ENCODE measurements at regions not wholly inside any gene's neighbourhood (a gene's known extent, or its start where the extent isn't known, plus 50 kb on each side); places are given as distances from the start of the nearest gene placed in this dataset.

DNA sequence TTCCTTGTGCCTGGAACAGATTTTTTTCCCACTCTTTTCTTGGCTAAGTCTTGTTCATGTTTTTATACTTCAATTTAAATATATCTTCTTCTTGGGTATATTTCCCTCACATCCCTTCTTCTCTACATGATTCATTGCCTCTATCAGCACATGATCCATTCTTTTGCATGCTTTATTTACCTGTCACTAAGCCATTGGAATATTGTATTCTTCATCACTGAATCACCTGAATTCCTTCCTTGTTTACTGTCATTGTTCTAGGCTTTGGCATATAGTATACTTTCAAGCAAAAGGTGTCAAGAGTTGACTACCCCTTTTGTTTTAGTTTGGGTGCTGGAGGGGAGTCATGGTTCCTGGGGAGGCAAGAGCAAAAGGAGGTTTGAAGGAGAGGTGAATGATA is 464.5 kb upstream of the LRRC7 start:
- DNase-seq (no peak), ATAC-seq (no peak)
- Histone ChIP-seq H3K36me3 (no peaks in the 10 kb centered on the region), H3K4me1 (peaks cover 0 to 5% (median 0%) of the 10 kb centered on the region in 9 donors), H3K4me3 (no peak overlapping the region), H3K9me3 (peaks cover 0 to 25% (median 0%) of the 10 kb centered on the region in 11 donors), H3K27ac (no peak overlapping the region), H3K27me3 (no peaks in the 10 kb centered on the region)
- TF ChIP-seq CTCF (IDR thresholded peaks at IDR 0.05): no peak
- intact Hi-C loops (cut with DNase I): no loop called here

DNA sequence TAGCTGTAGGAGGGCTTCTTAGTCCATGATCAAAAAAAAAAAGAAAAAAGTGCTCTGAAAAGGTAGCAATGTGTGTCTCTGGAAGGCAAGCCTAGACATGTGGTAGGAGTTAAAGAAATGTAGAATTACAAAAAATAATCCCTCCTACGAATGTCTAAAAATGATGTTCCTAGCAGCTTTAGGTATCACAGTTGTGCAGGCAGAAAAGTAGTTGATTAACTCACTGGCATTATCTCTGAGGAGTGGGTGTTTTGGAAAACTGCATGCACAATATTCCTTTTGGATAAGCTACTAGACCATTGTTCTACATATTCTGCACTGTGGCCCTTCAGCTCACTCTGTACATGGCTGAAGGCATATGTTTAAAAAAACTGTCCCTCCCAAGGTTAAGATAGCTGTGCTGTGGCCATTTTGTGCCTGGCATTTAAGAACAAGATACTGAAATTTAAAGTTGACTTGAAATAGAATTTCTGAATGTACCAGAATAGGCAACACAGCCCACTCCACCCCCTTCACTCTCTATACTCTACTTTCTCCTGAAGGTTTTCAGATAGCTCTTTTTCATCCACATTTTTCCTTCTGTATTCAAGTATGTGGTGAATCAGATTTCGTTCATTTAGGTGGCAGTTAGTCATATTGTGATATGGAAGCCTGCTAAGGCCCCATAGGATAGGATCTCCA is 463.9 kb upstream of the LRRC7 start:
- no peak for DNase-seq
- 67 to 73% methylated on average over 2 of the region's 2 CpGs for WGBS, 2 donors
- Histone ChIP-seq H3K36me3 (no peaks in the 10 kb centered on the region), H3K4me3 (no peak overlapping the region), H3K4me1 (peaks cover 0 to 5% (median 0%) of the 10 kb centered on the region in 9 donors), H3K9me3 (peaks cover 0 to 25% (median 0%) of the 10 kb centered on the region in 11 donors), H3K27ac (no peak overlapping the region), H3K27me3 (no peaks in the 10 kb centered on the region)
- TF ChIP-seq CTCF (IDR thresholded peaks at IDR 0.05): no peak
- no peak for ATAC-seq
- intact Hi-C loops (cut with DNase I): no loop called here

GRCh38 chr1:69104894-69105293 is 462.8 kb upstream of the LRRC7 start:
- Histone ChIP-seq H3K36me3 (no peaks in the 10 kb centered on the region), H3K27me3 (no peaks in the 10 kb centered on the region), H3K9me3 (peaks cover 0 to 25% (median 0%) of the 10 kb centered on the region in 11 donors), H3K4me1 (peaks cover 0 to 5% (median 0%) of the 10 kb centered on the region in 9 donors), H3K4me3 (no peak overlapping the region), H3K27ac (no peak overlapping the region)
- DNase-seq (no peak), ATAC-seq (peak in 3 of 8 donors; percentile 33 to 70 (median 42))
- no peak for TF ChIP-seq CTCF (IDR thresholded peaks at IDR 0.05)
- intact Hi-C loops (cut with DNase I): no loop called here

DNA sequence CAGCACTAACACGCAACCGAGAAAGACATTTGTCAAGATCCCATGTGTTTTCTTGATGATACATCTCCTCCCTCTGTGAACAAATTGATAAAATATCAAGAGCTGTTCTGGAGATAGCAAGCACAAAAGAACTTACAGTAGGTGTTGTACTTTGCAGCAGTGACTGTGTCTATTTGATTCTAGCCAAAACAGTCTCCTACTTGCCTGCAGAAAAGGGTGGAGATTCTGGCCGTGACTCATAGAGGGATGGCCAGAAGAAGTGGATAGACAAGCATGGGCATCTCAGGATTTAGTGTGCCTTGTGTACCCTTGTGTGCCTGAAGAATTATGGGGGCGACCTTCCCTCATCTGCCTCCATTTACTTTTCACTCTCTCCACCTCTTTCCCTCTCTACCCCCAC is 458.4 kb upstream of the LRRC7 start:
- WGBS, 2 donors: 89 to 91% methylated on average over 4 of the region's 4 CpGs
- intact Hi-C loops (cut with DNase I): no loop called here
- TF ChIP-seq CTCF (IDR thresholded peaks at IDR 0.05): no peak
- ATAC-seq: no peak
- peaks cover 0 to 5% (median 0%) of the 10 kb centered on the region in 9 donors for H3K4me1 ChIP-seq
- no peak overlapping the region for H3K4me3 ChIP-seq
- H3K27ac ChIP-seq: no peak overlapping the region
- peaks cover 0 to 2% (median 0%) of the 10 kb centered on the region in 11 donors for H3K9me3 ChIP-seq
- H3K27me3 ChIP-seq: no peaks in the 10 kb centered on the region
- DNase-seq: no peak
- no peaks in the 10 kb centered on the region for H3K36me3 ChIP-seq

Data from heart right ventricle (tissue), 16 donors.